Astrocyte (in vitro differentiated cells and primary cell): ENCODE measurements at regions not wholly inside any gene's neighbourhood (a gene's known extent, or its start where the extent isn't known, plus 50 kb on each side); places are given as distances from the start of the nearest gene placed in this dataset.

ENCODE experiments used
- DNase-seq: peaks from one replicate; pipeline ENCODE4 v3.0.0-alpha.2; 2010; ENCODE audit warnings: low read depth
- FAIRE-seq: peaks from 2 replicates; lab custom pipeline; 2011; peaks lifted over from hg19 to GRCh38; lab: Jason Lieb, UNC
- H2AFZ ChIP-seq: 2 replicates; pipeline ENCODE4 v1.6.0; 2012; ENCODE audit warnings: low read depth, low read length, inconsistent platforms
- H3K27ac ChIP-seq: 2 replicates; pipeline ENCODE4 v1.5.1; 2011; ENCODE audit warnings: low read depth, low read length, inconsistent platforms
- H3K27me3 ChIP-seq: 2 replicates; pipeline ENCODE4 v1.6.0; 2011; ENCODE audit warnings: low read length, inconsistent platforms; ENCODE audit not compliant: insufficient read depth
- H3K36me3 ChIP-seq: 2 replicates; pipeline ENCODE4 v1.5.1; 2011; ENCODE audit warnings: low read length, inconsistent platforms; ENCODE audit not compliant: insufficient read depth
- H3K4me1 ChIP-seq: 2 replicates; pipeline ENCODE4 v1.5.1; 2011; ENCODE audit warnings: low read length, inconsistent platforms; ENCODE audit not compliant: insufficient read depth
- H3K4me2 ChIP-seq: 2 replicates; pipeline ENCODE4 v1.6.0; 2012; ENCODE audit warnings: low read length, inconsistent platforms
- H3K4me3 ChIP-seq: 2 replicates; pipeline ENCODE4 v1.5.1; 2011; ENCODE audit warnings: low read depth, mild to moderate bottlenecking, low read length, inconsistent platforms; ENCODE audit not compliant: insufficient read depth
- H3K79me2 ChIP-seq: 2 replicates; pipeline ENCODE4 v1.6.0; 2012; ENCODE audit warnings: mild to moderate bottlenecking, low read length, inconsistent platforms; ENCODE audit not compliant: insufficient read depth
- H3K9ac ChIP-seq: 2 replicates; pipeline ENCODE4 v1.6.0; 2012; ENCODE audit warnings: mild to moderate bottlenecking, low read length, inconsistent platforms
- H3K9me3 ChIP-seq: 2 replicates; pipeline ENCODE4 v1.5.1; 2012; ENCODE audit warnings: low read depth, mild to moderate bottlenecking, low read length, inconsistent platforms; ENCODE audit not compliant: insufficient read depth
- H4K20me1 ChIP-seq: 2 replicates; pipeline ENCODE4 v1.6.0; 2012; ENCODE audit warnings: low read length, inconsistent platforms; ENCODE audit not compliant: insufficient read depth
- H3K27ac Mint-ChIP-seq: one replicate; pipeline ENCODE4 v1.8.0; 2021; ENCODE audit warnings: mild to moderate bottlenecking, mixed read lengths; ENCODE audit not compliant: unreplicated experiment
- H3K27me3 Mint-ChIP-seq: one replicate; pipeline ENCODE4 v1.8.0; 2021; ENCODE audit warnings: low read depth, mixed read lengths; ENCODE audit not compliant: unreplicated experiment
- H3K36me3 Mint-ChIP-seq: one replicate; pipeline ENCODE4 v1.8.0; 2021; ENCODE audit warnings: low read depth, mixed read lengths; ENCODE audit not compliant: unreplicated experiment
- H3K4me1 Mint-ChIP-seq: one replicate; pipeline ENCODE4 v1.8.0; 2021; ENCODE audit warnings: low read depth, mixed read lengths; ENCODE audit not compliant: unreplicated experiment
- H3K4me3 Mint-ChIP-seq: one replicate; pipeline ENCODE4 v1.8.0; 2021; ENCODE audit warnings: mild to moderate bottlenecking, moderate library complexity, mixed read lengths; ENCODE audit not compliant: unreplicated experiment
- H3K9me3 Mint-ChIP-seq: one replicate; pipeline ENCODE4 v1.8.0; 2021; ENCODE audit warnings: mild to moderate bottlenecking, mixed read lengths; ENCODE audit not compliant: unreplicated experiment
- EZH2 ChIP-seq: IDR thresholded peaks from 2 replicates; pipeline ENCODE4 v1.6.1; 2012; ENCODE audit warnings: mild to moderate bottlenecking, low read length, inconsistent platforms; ENCODE audit not compliant: insufficient read depth
- TF ChIP-seq, protein P1 (sequence below): IDR thresholded peaks from 2 replicates; pipeline ENCODE4 v1.5.1; 2011; ENCODE audit warnings: low read depth, mild to moderate bottlenecking, inconsistent platforms, low read length, moderate library complexity; ENCODE audit not compliant: insufficient read depth

DNA sequence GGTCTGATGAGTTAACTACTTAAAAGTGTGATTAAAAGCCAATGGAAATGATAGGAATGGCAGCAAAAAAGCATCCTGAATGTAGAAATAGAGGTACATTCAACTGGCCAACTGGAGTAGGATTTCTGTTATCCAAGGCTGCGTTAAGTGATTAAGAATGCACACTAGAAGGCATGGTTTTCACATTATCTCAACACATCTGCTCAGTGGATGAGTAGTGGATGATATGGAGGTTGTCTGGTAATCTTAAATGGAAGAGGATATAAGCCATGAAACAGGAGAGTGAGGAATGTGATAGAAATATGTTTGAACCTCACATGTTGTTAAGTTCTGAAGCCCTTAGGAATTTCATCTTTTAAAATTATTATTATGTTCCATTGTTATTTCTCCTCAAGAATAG, 839.9 kb downstream of the USP25 start:
- H3K9me3 Mint-ChIP-seq, result no peaks in the 10 kb centered on the region
- DNase-seq (peak; percentile 78), FAIRE-seq (peak; percentile 83)
- H3K27ac Mint-ChIP-seq, result peak overlapping the region; percentile 42
- Histone ChIP-seq H3K9me3 (no peaks in the 10 kb centered on the region), H4K20me1 (no peaks in the 10 kb centered on the region), H3K36me3 (no peaks in the 10 kb centered on the region), H3K9ac (no peak overlapping the region), H2AFZ (no peak overlapping the region), H3K79me2 (no peaks in the 10 kb centered on the region), H3K4me2 (peak overlapping the region; percentile 3), H3K27ac (peak overlapping the region; percentile 52), H3K4me3 (no peak overlapping the region), H3K4me1 (peaks cover 34% of the 10 kb centered on the region), H3K27me3 (no peaks in the 10 kb centered on the region)
- H3K4me1 Mint-ChIP-seq, result peaks cover 52% of the 10 kb centered on the region
- TF ChIP-seq, protein P1, sequence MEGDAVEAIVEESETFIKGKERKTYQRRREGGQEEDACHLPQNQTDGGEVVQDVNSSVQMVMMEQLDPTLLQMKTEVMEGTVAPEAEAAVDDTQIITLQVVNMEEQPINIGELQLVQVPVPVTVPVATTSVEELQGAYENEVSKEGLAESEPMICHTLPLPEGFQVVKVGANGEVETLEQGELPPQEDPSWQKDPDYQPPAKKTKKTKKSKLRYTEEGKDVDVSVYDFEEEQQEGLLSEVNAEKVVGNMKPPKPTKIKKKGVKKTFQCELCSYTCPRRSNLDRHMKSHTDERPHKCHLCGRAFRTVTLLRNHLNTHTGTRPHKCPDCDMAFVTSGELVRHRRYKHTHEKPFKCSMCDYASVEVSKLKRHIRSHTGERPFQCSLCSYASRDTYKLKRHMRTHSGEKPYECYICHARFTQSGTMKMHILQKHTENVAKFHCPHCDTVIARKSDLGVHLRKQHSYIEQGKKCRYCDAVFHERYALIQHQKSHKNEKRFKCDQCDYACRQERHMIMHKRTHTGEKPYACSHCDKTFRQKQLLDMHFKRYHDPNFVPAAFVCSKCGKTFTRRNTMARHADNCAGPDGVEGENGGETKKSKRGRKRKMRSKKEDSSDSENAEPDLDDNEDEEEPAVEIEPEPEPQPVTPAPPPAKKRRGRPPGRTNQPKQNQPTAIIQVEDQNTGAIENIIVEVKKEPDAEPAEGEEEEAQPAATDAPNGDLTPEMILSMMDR, result no peak
- TF ChIP-seq EZH2, result no peak
- H3K36me3 Mint-ChIP-seq, result no peaks in the 10 kb centered on the region
- H3K27me3 Mint-ChIP-seq, result no peaks in the 10 kb centered on the region
- no peak overlapping the region for H3K4me3 Mint-ChIP-seq

DNA sequence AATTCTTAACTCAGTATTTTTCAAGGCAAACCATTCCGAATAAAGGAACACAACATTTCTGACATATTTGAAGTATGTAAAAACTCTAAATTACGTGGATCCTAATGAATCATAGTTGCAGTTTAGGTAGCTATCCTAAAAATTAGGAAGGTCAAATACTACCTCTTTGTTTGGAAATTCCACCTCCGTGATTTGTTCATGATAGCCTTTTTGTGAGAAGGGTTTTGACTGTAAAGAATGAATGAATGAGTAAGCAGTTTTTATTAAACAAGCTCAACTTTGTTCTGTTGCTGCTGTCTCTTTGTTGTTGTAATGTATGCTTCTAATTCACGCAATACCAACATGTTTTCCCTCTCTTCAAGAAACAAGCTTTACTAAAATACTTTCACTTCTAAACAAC, 840.4 kb downstream of the USP25 start:
- Mint-ChIP-seq H3K4me1 (peaks cover 53% of the 10 kb centered on the region), H3K27ac (peak overlapping the region; percentile 42), H3K9me3 (no peaks in the 10 kb centered on the region), H3K27me3 (no peaks in the 10 kb centered on the region), H3K4me3 (no peak overlapping the region), H3K36me3 (no peaks in the 10 kb centered on the region)
- H3K79me2 ChIP-seq, result no peaks in the 10 kb centered on the region
- no peak for FAIRE-seq
- no peaks in the 10 kb centered on the region for H3K36me3 ChIP-seq
- H3K4me1 ChIP-seq, result peaks cover 34% of the 10 kb centered on the region
- DNase-seq, result peak; percentile 69
- H2AFZ ChIP-seq, result no peak overlapping the region
- peak overlapping the region; percentile 52 for H3K27ac ChIP-seq
- H3K9ac ChIP-seq, result peak overlapping the region; percentile 35
- H3K4me3 ChIP-seq, result peak overlapping the region; percentile 21
- H4K20me1 ChIP-seq, result no peaks in the 10 kb centered on the region
- no peaks in the 10 kb centered on the region for H3K27me3 ChIP-seq
- H3K4me2 ChIP-seq, result peak overlapping the region; percentile 61
- no peaks in the 10 kb centered on the region for H3K9me3 ChIP-seq
- no peak for TF ChIP-seq EZH2
- TF ChIP-seq, protein P1, result no peak

DNA sequence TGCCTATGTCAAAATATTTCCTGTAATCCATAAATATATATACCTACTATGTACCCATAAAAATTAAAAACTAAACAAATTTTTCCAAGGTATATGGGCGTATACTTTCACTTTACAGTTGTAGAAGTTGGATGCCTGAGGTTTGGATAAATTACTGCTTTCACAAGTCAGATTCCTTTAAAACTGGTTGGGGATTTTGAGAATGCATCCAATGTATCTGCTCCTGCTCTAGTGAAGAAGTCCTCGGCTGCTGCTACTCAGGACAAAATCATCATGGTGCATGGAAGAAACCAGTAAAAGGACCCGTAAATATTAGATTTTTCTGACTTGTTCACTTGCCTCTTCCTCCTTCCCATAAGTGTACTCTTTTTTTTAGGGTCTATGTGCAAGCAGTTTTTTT, 841.1 kb downstream of the USP25 start:
- peak overlapping the region; percentile 52 for H3K27ac ChIP-seq
- no peaks in the 10 kb centered on the region for H4K20me1 ChIP-seq
- Mint-ChIP-seq H3K27ac (peak overlapping the region; percentile 63), H3K9me3 (no peaks in the 10 kb centered on the region), H3K4me3 (peak overlapping the region; percentile 23), H3K4me1 (peaks cover 53% of the 10 kb centered on the region), H3K36me3 (no peaks in the 10 kb centered on the region), H3K27me3 (no peaks in the 10 kb centered on the region)
- TF ChIP-seq, protein P1, result no peak
- TF ChIP-seq EZH2, result no peak
- H3K79me2 ChIP-seq, result no peaks in the 10 kb centered on the region
- H3K27me3 ChIP-seq, result no peaks in the 10 kb centered on the region
- DNase-seq (peak; percentile 59), FAIRE-seq (no peak)
- no peak overlapping the region for H3K9ac ChIP-seq
- no peak overlapping the region for H2AFZ ChIP-seq
- H3K4me2 ChIP-seq, result peak overlapping the region; percentile 61
- H3K36me3 ChIP-seq, result no peaks in the 10 kb centered on the region
- no peak overlapping the region for H3K4me3 ChIP-seq
- H3K4me1 ChIP-seq, result peaks cover 34% of the 10 kb centered on the region
- H3K9me3 ChIP-seq, result no peaks in the 10 kb centered on the region
